RWPE1 (cell line): ENCODE measurements at regions not wholly inside any gene's neighbourhood (a gene's known extent, or its start where the extent isn't known, plus 50 kb on each side); places are given as distances from the start of the nearest gene placed in this dataset.
A peak's percentile ranks its signal among the peaks of the same experiment; 100 is the strongest.

Experiments
- CTCF ChIA-PET: fragments of 350-600 bp; sonication (Branson Sonifier 250); formaldehyde crosslinking; extraction: SDS; loops from one replicate; lab custom pipeline; 2021; lab: Yijun Ruan, JAX
- POLR2A ChIA-PET: fragments of 400-600 bp; formaldehyde crosslinking; extraction: SDS; loops from one replicate; lab custom pipeline; 2020; ENCODE audit warnings: antibody characterized with exemption; ENCODE audit not compliant: low non-redundant PET; lab: Yijun Ruan, JAX
- DNase-seq: peaks from one replicate; pipeline ENCODE4 v3.0.0; 2012; ENCODE audit warnings: low spot score
- H3K27ac ChIP-seq: fragments of 450-650 bp; 2 replicates; pipeline ENCODE4 v1.5.1; 2017
- CTCF ChIP-seq: fragments of 450-650 bp; conservative IDR thresholded peaks from 2 replicates; pipeline ENCODE4 v1.5.1; 2017; ENCODE audit warnings: low read depth, mild to moderate bottlenecking

- TF ChIP-seq CTCF, result no peak
- ChIA-PET CTCF (interaction anchor here (0.8 kb wide), 1 partner anchor 209 kb away, joined by 3 read pairs; no protein-coding TSS in a partner anchor), POLR2A (no interaction called here)
- no peak for DNase-seq
- no peak overlapping the region for H3K27ac ChIP-seq
These were observed 108.6 kb upstream of the WLS start for GRCh38 chr1:68340951-68341350.

GRCh38 chr1:68339505-68339904 lies 107.2 kb upstream of the WLS start:
- TF ChIP-seq CTCF, result no peak
- POLR2A ChIA-PET, result no interaction called here
- DNase-seq, result no peak
- H3K27ac ChIP-seq, result no peak overlapping the region
- CTCF ChIA-PET, result interaction anchor here (0.8 to 1.2 kb wide), 2 partner anchors 219 to 493 kb away, joined by 3 read pairs; no protein-coding TSS in a partner anchor

GRCh38 chr1:68338081-68338480 lies 105.8 kb upstream of the WLS start:
- ChIA-PET POLR2A (no interaction called here), CTCF (interaction anchor here (0.5 kb wide), 1 partner anchor 837 kb away, joined by 3 read pairs; no protein-coding TSS in a partner anchor)
- DNase-seq, result no peak
- no peak overlapping the region for H3K27ac ChIP-seq
- no peak for TF ChIP-seq CTCF

- POLR2A ChIA-PET, result no interaction called here
These were observed 99.7 kb upstream of the WLS start for GRCh38 chr1:68332041-68332440.

GRCh38 chr1:68331117-68331865 lies 99.0 kb upstream of the WLS start:
- TF ChIP-seq CTCF, result no peak
- no peak overlapping the region for H3K27ac ChIP-seq
- DNase-seq, result peak; percentile 44
- POLR2A ChIA-PET, result no interaction called here
- CTCF ChIA-PET, result interaction anchor here (0.9 to 1.4 kb wide), 3 partner anchors 10 to 211 kb away, joined by 3 to 4 read pairs (median 4); no protein-coding TSS in a partner anchor

More at GRCh38 chr1:68332041-68332440, 99.7 kb upstream of the WLS start:
- no peak overlapping the region for H3K27ac ChIP-seq
- DNase-seq, result no peak
- CTCF ChIA-PET, result interaction anchor here (0.9 kb wide), 1 partner anchor 212 kb away, joined by 3 read pairs; no protein-coding TSS in a partner anchor
- TF ChIP-seq CTCF, result no peak

- no peak for DNase-seq
- ChIA-PET CTCF (interaction anchor here (0.6 to 1.4 kb wide), 4 partner anchors 9 to 213 kb away, joined by 3 to 4 read pairs (median 4); no protein-coding TSS in a partner anchor), POLR2A (no interaction called here)
- no peak for TF ChIP-seq CTCF
- H3K27ac ChIP-seq, result no peak overlapping the region
These were observed 98.1 kb upstream of the WLS start for GRCh38 chr1:68330391-68330790.
